GM12874 (cell line): ENCODE measurements at regions not wholly inside any gene's neighbourhood (a gene's known extent, or its start where the extent isn't known, plus 50 kb on each side); places are given as distances from the start of the nearest gene placed in this dataset.
A peak's percentile ranks its signal among the peaks of the same experiment; 100 is the strongest.

ENCODE experiments used
- CTCF ChIP-seq: IDR thresholded peaks from 2 replicates; pipeline ENCODE4 v1.5.1; 2011; ENCODE audit warnings: low read depth, mild to moderate bottlenecking, control low read depth, low read length, moderate library complexity; ENCODE audit not compliant: insufficient read depth

GRCh38 chr14:100438271-100438670, 115.1 kb downstream of the SLC25A47 start:
- TF ChIP-seq CTCF = no peak

- no peak for TF ChIP-seq CTCF
These were observed 115.8 kb downstream of the SLC25A47 start for GRCh38 chr14:100438678-100439592.

- TF ChIP-seq CTCF = no peak
These were observed 116.6 kb downstream of the SLC25A47 start for GRCh38 chr14:100439781-100440180.

- TF ChIP-seq CTCF = peak; percentile 74
These were observed 117.1 kb downstream of the SLC25A47 start for GRCh38 chr14:100440207-100440631.

- TF ChIP-seq CTCF = no peak
These were observed 117.6 kb downstream of the SLC25A47 start for GRCh38 chr14:100440758-100441203.

- no peak for TF ChIP-seq CTCF
These were observed 118.3 kb downstream of the SLC25A47 start for GRCh38 chr14:100441271-100441947.

- TF ChIP-seq CTCF = no peak
These were observed 118.9 kb downstream of the SLC25A47 start for GRCh38 chr14:100442036-100442435.
